RWPE2 (cell line): ENCODE measurements at regions not wholly inside any gene's neighbourhood (a gene's known extent, or its start where the extent isn't known, plus 50 kb on each side); places are given as distances from the start of the nearest gene placed in this dataset.

Experiments
- ATAC-seq: fragments of 200-7000 bp; cut with Tn5 transposase; 3 replicates; pipeline ENCODE4 v1.9.1; 2021; ENCODE audit warnings: low read depth
- DNase-seq: peaks from one replicate; pipeline ENCODE4 v3.0.0-alpha.2; 2020; ENCODE audit warnings: low spot score
- H3K27ac ChIP-seq: fragments of 450-650 bp; 2 replicates; pipeline ENCODE4 v1.5.1; 2017; ENCODE audit warnings: mild to moderate bottlenecking; ENCODE audit not compliant: poor library complexity, severe bottlenecking
- H3K27me3 ChIP-seq: fragments of 250-450 bp; sonication (Bioruptor Pico); 2 replicates; pipeline ENCODE4 v1.5.1; 2021; ENCODE audit warnings: mild to moderate bottlenecking, moderate library complexity; ENCODE audit not compliant: insufficient read depth, poor library complexity, severe bottlenecking
- H3K36me3 ChIP-seq: fragments of 250-450 bp; sonication (Bioruptor Pico); 2 replicates; pipeline ENCODE4 v1.5.1; 2020; ENCODE audit warnings: low read depth, mild to moderate bottlenecking, moderate library complexity
- H3K4me1 ChIP-seq: fragments of 250-450 bp; sonication (Bioruptor Pico); 2 replicates; pipeline ENCODE4 v1.5.1; 2021; ENCODE audit warnings: mild to moderate bottlenecking, moderate library complexity; ENCODE audit not compliant: insufficient read depth, poor library complexity, severe bottlenecking
- H3K4me3 ChIP-seq: fragments of 250-450 bp; sonication (Bioruptor Pico); 2 replicates; pipeline ENCODE4 v1.5.1; 2021; ENCODE audit warnings: mild to moderate bottlenecking, moderate library complexity; ENCODE audit not compliant: severe bottlenecking
- H3K9me3 ChIP-seq: fragments of 250-450 bp; sonication (Bioruptor Pico); 2 replicates; pipeline ENCODE4 v1.5.1; 2021; ENCODE audit warnings: mild to moderate bottlenecking, moderate library complexity; ENCODE audit not compliant: severe bottlenecking
- TF ChIP-seq, protein P1 (sequence below): fragments of 450-650 bp; IDR thresholded peaks from one replicate; pipeline ENCODE4 v1.5.1; 2017; ENCODE audit warnings: mild to moderate bottlenecking, moderate library complexity; ENCODE audit not compliant: poor library complexity, severe bottlenecking

DNA sequence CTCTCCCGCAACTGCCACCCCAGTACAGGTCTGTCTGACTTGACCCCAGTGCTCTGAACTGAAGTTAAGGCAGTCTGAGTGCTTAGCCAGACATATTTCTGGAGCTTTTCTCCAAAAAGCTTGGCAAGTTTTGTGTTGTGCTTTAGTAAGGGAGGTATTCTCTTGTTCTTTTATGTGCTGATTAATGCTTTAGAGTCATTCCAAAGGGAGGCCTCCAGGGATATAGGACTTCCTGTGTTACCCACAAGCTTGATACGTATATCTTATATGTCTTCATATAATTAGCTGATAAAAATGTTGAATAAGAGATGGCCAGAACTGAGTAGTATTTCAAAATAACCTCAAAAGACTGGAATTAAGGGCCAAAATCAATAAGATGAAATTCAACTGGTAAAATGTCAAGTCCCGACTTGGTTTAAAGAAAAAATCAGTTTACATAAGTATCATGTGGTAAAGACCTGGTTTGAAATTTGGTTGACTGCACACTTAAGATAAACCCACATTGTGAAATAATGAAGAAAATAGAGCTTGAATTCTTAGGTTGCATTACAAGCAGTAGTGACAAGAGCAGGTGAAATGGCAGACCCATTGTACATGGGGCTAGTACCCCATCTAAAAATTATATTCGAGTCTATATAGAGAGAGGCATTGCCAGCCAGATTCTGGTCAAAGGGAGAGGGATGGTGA, 226.9 kb downstream of the SNX19 start:
- Histone ChIP-seq H3K36me3 (no peaks in the 10 kb centered on the region), H3K4me1 (no peaks in the 10 kb centered on the region), H3K9me3 (peaks cover 4% of the 10 kb centered on the region), H3K27me3 (no peaks in the 10 kb centered on the region), H3K27ac (no peak overlapping the region), H3K4me3 (no peak overlapping the region)
- no peak for DNase-seq
- TF ChIP-seq, protein P1, sequence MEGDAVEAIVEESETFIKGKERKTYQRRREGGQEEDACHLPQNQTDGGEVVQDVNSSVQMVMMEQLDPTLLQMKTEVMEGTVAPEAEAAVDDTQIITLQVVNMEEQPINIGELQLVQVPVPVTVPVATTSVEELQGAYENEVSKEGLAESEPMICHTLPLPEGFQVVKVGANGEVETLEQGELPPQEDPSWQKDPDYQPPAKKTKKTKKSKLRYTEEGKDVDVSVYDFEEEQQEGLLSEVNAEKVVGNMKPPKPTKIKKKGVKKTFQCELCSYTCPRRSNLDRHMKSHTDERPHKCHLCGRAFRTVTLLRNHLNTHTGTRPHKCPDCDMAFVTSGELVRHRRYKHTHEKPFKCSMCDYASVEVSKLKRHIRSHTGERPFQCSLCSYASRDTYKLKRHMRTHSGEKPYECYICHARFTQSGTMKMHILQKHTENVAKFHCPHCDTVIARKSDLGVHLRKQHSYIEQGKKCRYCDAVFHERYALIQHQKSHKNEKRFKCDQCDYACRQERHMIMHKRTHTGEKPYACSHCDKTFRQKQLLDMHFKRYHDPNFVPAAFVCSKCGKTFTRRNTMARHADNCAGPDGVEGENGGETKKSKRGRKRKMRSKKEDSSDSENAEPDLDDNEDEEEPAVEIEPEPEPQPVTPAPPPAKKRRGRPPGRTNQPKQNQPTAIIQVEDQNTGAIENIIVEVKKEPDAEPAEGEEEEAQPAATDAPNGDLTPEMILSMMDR = no peak
- ATAC-seq = no peak

DNA sequence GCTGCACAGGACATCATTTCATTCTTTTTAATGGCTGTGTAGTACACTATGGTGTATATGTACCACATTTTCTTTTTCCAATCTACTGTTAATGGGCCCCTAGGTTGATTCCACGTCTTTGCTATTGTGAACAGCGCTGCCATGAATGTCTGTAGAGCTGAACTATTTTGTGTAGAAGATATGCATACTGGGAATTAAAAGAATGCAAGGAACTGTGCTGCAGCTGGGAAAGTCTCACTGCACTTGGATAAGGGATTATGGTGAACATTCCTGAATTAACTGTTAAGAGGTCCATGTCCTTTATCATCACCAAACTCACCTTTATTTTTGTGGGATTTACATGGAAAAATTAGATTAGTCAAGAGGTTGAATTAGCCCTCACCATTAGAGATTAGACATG, 224.7 kb downstream of the SNX19 start:
- no peak for DNase-seq
- no peak overlapping the region for H3K27ac ChIP-seq
- no peaks in the 10 kb centered on the region for H3K36me3 ChIP-seq
- no peaks in the 10 kb centered on the region for H3K4me1 ChIP-seq
- TF ChIP-seq, protein P1 = no peak
- H3K4me3 ChIP-seq = no peak overlapping the region
- ATAC-seq = no peak
- no peaks in the 10 kb centered on the region for H3K27me3 ChIP-seq
- H3K9me3 ChIP-seq = no peaks in the 10 kb centered on the region

DNA sequence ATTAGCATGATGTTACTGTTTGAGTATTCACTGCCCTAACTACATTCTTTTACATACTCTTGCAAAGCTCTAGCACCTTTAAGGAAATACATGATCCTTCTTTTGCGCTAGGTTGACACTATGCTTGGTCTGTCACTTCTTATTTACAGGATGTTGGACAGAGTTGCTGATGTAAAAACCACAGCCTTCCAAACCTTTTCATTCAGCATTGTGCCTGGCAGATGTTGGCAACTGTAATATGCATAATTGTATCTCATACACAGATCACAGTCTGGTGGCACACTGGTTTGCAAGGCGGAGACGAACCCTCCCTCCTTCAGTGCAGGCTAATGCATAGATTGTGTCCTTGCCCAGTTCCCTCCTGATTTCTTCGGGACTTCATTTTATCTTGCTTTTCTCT, 224.1 kb downstream of the SNX19 start:
- Histone ChIP-seq H3K4me3 (no peak overlapping the region), H3K9me3 (no peaks in the 10 kb centered on the region), H3K4me1 (no peaks in the 10 kb centered on the region), H3K27ac (no peak overlapping the region), H3K27me3 (no peaks in the 10 kb centered on the region), H3K36me3 (no peaks in the 10 kb centered on the region)
- TF ChIP-seq, protein P1 = no peak
- DNase-seq (no peak), ATAC-seq (no peak)

GRCh38 chr11:130693543-130693942, 222.7 kb downstream of the SNX19 start:
- no peak overlapping the region for H3K4me3 ChIP-seq
- no peak overlapping the region for H3K27ac ChIP-seq
- ATAC-seq = no peak
- no peak for DNase-seq
- H3K9me3 ChIP-seq = no peaks in the 10 kb centered on the region
- no peaks in the 10 kb centered on the region for H3K27me3 ChIP-seq
- TF ChIP-seq, protein P1 = no peak
- H3K36me3 ChIP-seq = no peaks in the 10 kb centered on the region
- H3K4me1 ChIP-seq = no peaks in the 10 kb centered on the region

DNA sequence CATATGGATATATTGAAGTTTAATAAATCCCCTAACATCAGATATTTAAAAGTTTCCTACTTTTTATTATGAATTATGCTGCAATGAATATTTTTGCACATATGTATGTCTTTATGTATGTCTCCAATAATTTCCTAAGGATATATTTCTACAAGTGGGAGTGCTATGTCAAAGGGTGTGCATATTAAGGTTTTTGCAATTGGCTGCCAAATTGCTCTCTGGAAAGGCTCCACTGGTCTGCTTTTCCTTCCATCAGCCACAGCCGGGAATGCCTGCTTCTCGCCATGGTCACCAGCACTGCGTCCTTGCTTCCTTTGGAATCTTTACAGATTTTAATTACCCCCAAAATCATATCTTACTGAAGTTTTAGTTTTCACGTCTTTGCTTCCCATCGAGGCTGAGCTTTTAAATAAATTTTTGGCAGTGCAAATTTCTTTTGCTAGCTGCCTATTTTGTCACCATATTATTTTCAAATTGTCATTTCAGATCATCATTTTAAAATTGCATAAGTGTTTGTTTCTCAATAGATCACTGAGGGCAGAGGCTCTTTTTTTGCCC, 221.7 kb downstream of the SNX19 start:
- no peak for ATAC-seq
- DNase-seq = no peak
- H3K27me3 ChIP-seq = no peaks in the 10 kb centered on the region
- TF ChIP-seq, protein P1 = no peak
- no peaks in the 10 kb centered on the region for H3K36me3 ChIP-seq
- no peaks in the 10 kb centered on the region for H3K4me1 ChIP-seq
- H3K9me3 ChIP-seq = no peaks in the 10 kb centered on the region
- H3K4me3 ChIP-seq = no peak overlapping the region
- no peak overlapping the region for H3K27ac ChIP-seq
